ENCODE measurements at regions not wholly inside any gene's neighbourhood (a gene's known extent, or its start where the extent isn't known, plus 50 kb on each side); places are given as distances from the start of the nearest gene placed in this dataset.
A peak's percentile ranks its signal among the peaks of the same experiment; 100 is the strongest.

- no peaks in the 10 kb centered on the region for H4K20me1 ChIP-seq (ENCODE audit: insufficient read depth, low read length)
- H3K4me1 ChIP-seq (ENCODE audit: insufficient read depth, low read length), result no peaks in the 10 kb centered on the region
- no peaks in the 10 kb centered on the region for H3K36me3 ChIP-seq (replicated peaks in 1 of 2; ENCODE audit: control insufficient read depth in 1 of 2, insufficient read depth in 2 of 2, low read length in 2 of 2)
- no peak overlapping the region for H3K4me3 ChIP-seq (replicated peaks in 1 of 3; ENCODE audit: insufficient read depth in 1 of 3, low read depth in 2 of 3, low read length in 3 of 3)
- no peak overlapping the region for H2AFZ ChIP-seq (ENCODE audit: low read length)
- H3K79me2 ChIP-seq (ENCODE audit: insufficient read depth, low read length), result no peaks in the 10 kb centered on the region
- CTCF ChIA-PET (ENCODE audit: low intra/inter-chr PET ratio, low total read pairs), result no interaction called here
- no peak overlapping the region for H3K4me2 ChIP-seq (ENCODE audit: low read depth, low read length)
- 0% methylated on average over 2 of the region's 2 CpGs for WGBS (ENCODE audit: low lambda C conversion rate)
- POLR2A ChIA-PET, result no interaction called here
- no peaks in the 10 kb centered on the region for H3K27me3 ChIP-seq (ENCODE audit: control insufficient read depth in 1 of 2, insufficient read depth in 2 of 2, low read length in 2 of 2)
- no peak overlapping the region for H3K9ac ChIP-seq (ENCODE audit: insufficient read depth, low read depth, low read length)
- ATAC-seq (no peak), DNase-seq (ENCODE audit: low spot score) (no peak), FAIRE-seq (no peak)
- no peaks in the 10 kb centered on the region for H3K9me3 ChIP-seq (ENCODE audit: low read length)
- BruUV-seq (replicated peaks), result no TSS peak
- no peak overlapping the region for H3K27ac ChIP-seq (ENCODE audit: extremely low read length, insufficient read depth, low read length)
- intact Hi-C loops (cut with micrococcal nuclease; ENCODE audit: unreplicated experiment) (no loop called here), in situ Hi-C loops (cut with HindIII; ENCODE audit: extremely low pct_ligation_motif_present, low pct_unique_long_range_greater_than_20kb) (no loop called here)
- TF ChIP-seq MAFF (IDR thresholded peaks at IDR 0.05; ENCODE audit: low read depth, low read length), result peak; percentile 46; the same call in 1 of the 2 replicates
- peak; percentile 3 to 73; a peak in 2 of 4 replicates for TF ChIP-seq MAFK (conservative IDR thresholded peaks at IDR 0.05 in 1 of 2, IDR thresholded peaks at IDR 0.05 in 1 of 2; ENCODE audit: low read length in 2 of 2)
- no peak for TF ChIP-seq ZKSCAN8 (CRISPR knock-in tag; IDR thresholded peaks at IDR 0.05; ENCODE audit: borderline replicate concordance)
These were observed 131.4 kb downstream of the CYLC2 start for GRCh38 chr9:103126494-103126893.

GRCh38 chr9:103139891-103140290 lies 144.8 kb downstream of the CYLC2 start:
- Histone ChIP-seq H3K9me3 (ENCODE audit: low read length) (peaks cover 6% of the 10 kb centered on the region; the same call in 1 of the 2 replicates), H3K27me3 (ENCODE audit: control insufficient read depth in 1 of 2, insufficient read depth in 2 of 2, low read length in 2 of 2) (no peaks in the 10 kb centered on the region), H3K36me3 (replicated peaks in 1 of 2; ENCODE audit: control insufficient read depth in 1 of 2, insufficient read depth in 2 of 2, low read length in 2 of 2) (no peaks in the 10 kb centered on the region), H4K20me1 (ENCODE audit: insufficient read depth, low read length) (no peaks in the 10 kb centered on the region), H3K4me1 (ENCODE audit: insufficient read depth, low read length) (no peaks in the 10 kb centered on the region), H3K4me3 (replicated peaks in 1 of 3; ENCODE audit: insufficient read depth in 1 of 3, low read depth in 2 of 3, low read length in 3 of 3) (no peak overlapping the region), H3K27ac (ENCODE audit: extremely low read length, insufficient read depth, low read length) (no peak overlapping the region), H3K9ac (ENCODE audit: insufficient read depth, low read depth, low read length) (no peak overlapping the region), H3K4me2 (ENCODE audit: low read depth, low read length) (no peak overlapping the region), H2AFZ (ENCODE audit: low read length) (no peak overlapping the region), H3K79me2 (ENCODE audit: insufficient read depth, low read length) (no peaks in the 10 kb centered on the region)
- TF ChIP-seq SMARCE1 (IDR thresholded peaks at IDR 0.05; ENCODE audit: borderline replicate concordance) (no peak), MAFF (IDR thresholded peaks at IDR 0.05; ENCODE audit: low read depth, low read length) (peak; percentile 43; the same call in 1 of the 2 replicates), BCL6 (CRISPR knock-in tag; IDR thresholded peaks at IDR 0.05) (no peak), ZNF674 (CRISPR knock-in tag; IDR thresholded peaks at IDR 0.05; ENCODE audit: low read depth) (no peak), MAFK (conservative IDR thresholded peaks at IDR 0.05 in 1 of 2, IDR thresholded peaks at IDR 0.05 in 1 of 2; ENCODE audit: low read length in 2 of 2) (peak in 1 of 2 experiments; percentile 58; a peak in 2 of 4 replicates)
- ChIA-PET POLR2A (no interaction called here), CTCF (ENCODE audit: low intra/inter-chr PET ratio, low total read pairs) (no interaction called here)
- FAIRE-seq (no peak), DNase-seq (ENCODE audit: low spot score) (no peak), ATAC-seq (no peak)
- in situ Hi-C loops (cut with HindIII; ENCODE audit: extremely low pct_ligation_motif_present, low pct_unique_long_range_greater_than_20kb) (no loop called here), intact Hi-C loops (cut with micrococcal nuclease; ENCODE audit: unreplicated experiment) (loop anchor here (10.0 kb wide), 1 partner anchor 1055 kb away; no protein-coding TSS in a partner anchor)
- 48% methylated on average over 2 of the region's 2 CpGs for WGBS (ENCODE audit: low lambda C conversion rate)
- BruUV-seq (replicated peaks), result no TSS peak
